B cell (primary cell): ENCODE measurements at regions not wholly inside any gene's neighbourhood (a gene's known extent, or its start where the extent isn't known, plus 50 kb on each side); places are given as distances from the start of the nearest gene placed in this dataset.

ENCODE experiments used
- ATAC-seq: fragments of 200-7000 bp; cut with Tn5 transposase; one replicate; pipeline ENCODE4 v1.10.0; 2021; ENCODE audit warnings: low read depth, mild to moderate bottlenecking, moderate number of reproducible peaks, moderate library complexity
- CTCF ChIA-PET: fragments of 350-600 bp; sonication (Branson Sonifier 250); formaldehyde crosslinking; loops from one replicate; lab custom pipeline; 2021; ENCODE audit warnings: antibody characterized with exemption, inconsistent platforms; lab: Charles Lee
- POLR2A ChIA-PET: fragments of 350-600 bp; sonication (Branson Sonifier 250); formaldehyde crosslinking; loops from one replicate; lab custom pipeline; 2021; ENCODE audit warnings: antibody characterized with exemption; lab: Charles Lee
- DNase-seq: peaks from one replicate; pipeline ENCODE4 v3.0.0; 2013
- H2AFZ ChIP-seq: 2 replicates; pipeline ENCODE4 v1.6.1; 2012; ENCODE audit warnings: mild to moderate bottlenecking, low read depth, low read length; ENCODE audit not compliant: insufficient read depth, poor library complexity, severe bottlenecking
- H3K27ac ChIP-seq, 2 donors: 1 replicate in 1 of 2; 2 replicates in 1 of 2; pipeline ENCODE4 v1.5.1; 2012 to 2013; ENCODE audit warnings: low read length in 2 of 2, mild to moderate bottlenecking in 2 of 2, moderate library complexity in 1 of 2
- H3K27me3 ChIP-seq, 4 experiments: fragments of 200-600 bp in 1 of 4; sonication (generic) in 1 of 4; replicated peaks in 1 of 4; 1 replicate in 2 of 4; 2 replicates in 2 of 4; pipeline versions ENCODE4 v1.6.1 to v1.7.0; 2013 to 2016; ENCODE audit warnings: low read length in 3 of 4, mild to moderate bottlenecking in 2 of 4, mixed read lengths in 1 of 4, moderate library complexity in 1 of 4; ENCODE audit not compliant: insufficient read depth in 4 of 4, control insufficient read depth in 3 of 4; ENCODE audit errors: control extremely low read depth in 1 of 4
- H3K36me3 ChIP-seq, 2 experiments: replicated peaks in 1 of 2; 1 replicate in 1 of 2; 2 replicates in 1 of 2; pipeline versions ENCODE4 v1.6.1 to v1.7.1; 2013; ENCODE audit warnings: low read length in 1 of 2; ENCODE audit not compliant: insufficient read depth in 2 of 2, control insufficient read depth in 1 of 2; ENCODE audit errors: control extremely low read depth in 1 of 2, extremely low read depth in 1 of 2
- H3K4me1 ChIP-seq, 2 donors: fragments of 200-600 bp in 1 of 2; sonication (generic) in 1 of 2; 1 replicate in 1 of 2; 2 replicates in 1 of 2; pipeline versions ENCODE4 v1.5.1 to v1.6.1; 2013 to 2017; ENCODE audit warnings: low read length in 2 of 2; ENCODE audit not compliant: control insufficient read depth in 2 of 2, insufficient read depth in 2 of 2
- H3K4me2 ChIP-seq: replicated peaks from 2 replicates; pipeline ENCODE3; 2012; ENCODE audit warnings: mild to moderate bottlenecking, low read depth, low read length; ENCODE audit not compliant: poor library complexity, severe bottlenecking
- H3K4me3 ChIP-seq, 5 experiments: fragments of 200-600 bp in 1 of 5; sonication (generic) in 1 of 5; 1 replicate in 3 of 5; 2 replicates in 2 of 5; pipeline versions ENCODE4 v1.5.1 to v1.7.0; 2011 to 2016; ENCODE audit warnings: low read length in 4 of 5, mild to moderate bottlenecking in 4 of 5, low read depth in 2 of 5, control low read depth in 1 of 5, moderate library complexity in 1 of 5; ENCODE audit not compliant: insufficient read depth in 1 of 5; ENCODE audit errors: control extremely low read depth in 1 of 5, extremely low read depth in 1 of 5
- H3K79me2 ChIP-seq: fragments of 200-600 bp; sonication (generic); one replicate; pipeline ENCODE4 v1.6.0; 2016; ENCODE audit warnings: low read length; ENCODE audit not compliant: control insufficient read depth, insufficient read depth
- H3K9ac ChIP-seq: fragments of 200-600 bp; sonication (generic); 2 replicates; pipeline ENCODE4 v1.6.1; 2017; ENCODE audit warnings: mild to moderate bottlenecking, low read length, moderate library complexity
- H3K9me3 ChIP-seq, 3 donors: one replicate each; pipeline versions ENCODE4 v1.6.1 to v1.7.1; 2013; ENCODE audit warnings: low read length in 2 of 3; ENCODE audit not compliant: control insufficient read depth in 2 of 3, insufficient read depth in 1 of 3; ENCODE audit errors: control extremely low read depth in 1 of 3
- H4K20me1 ChIP-seq: 2 replicates; pipeline ENCODE4 v1.6.0; 2012; ENCODE audit warnings: mild to moderate bottlenecking, low read length; ENCODE audit not compliant: insufficient read depth, control insufficient read depth, poor library complexity, severe bottlenecking
- H3K27ac Mint-ChIP-seq: one replicate; pipeline ENCODE4 v1.8.0; 2021; ENCODE audit warnings: mixed read lengths
- H3K27me3 Mint-ChIP-seq: one replicate; pipeline ENCODE4 v1.8.0; 2021; ENCODE audit warnings: mixed read lengths
- H3K4me1 Mint-ChIP-seq: one replicate; pipeline ENCODE4 v1.8.0; 2021; ENCODE audit warnings: mixed read lengths
- H3K4me3 Mint-ChIP-seq: one replicate; pipeline ENCODE4 v1.8.0; 2021; ENCODE audit warnings: mixed read lengths
- H3K9me3 Mint-ChIP-seq: one replicate; pipeline ENCODE4 v1.8.0; 2022; ENCODE audit warnings: mixed read lengths; ENCODE audit not compliant: insufficient read depth
- EZH2 ChIP-seq: IDR thresholded peaks from 2 replicates; pipeline ENCODE4 v1.6.1; 2012; ENCODE audit warnings: borderline replicate concordance, low read depth, mild to moderate bottlenecking, moderate library complexity, low read length; ENCODE audit not compliant: insufficient read depth, poor library complexity, severe bottlenecking
- WGBS: methylation state at CpG from one replicate; pipeline ENCODE4 v1.1.5; 2013; ENCODE audit warnings: missing lambda C conversion rate; ENCODE audit not compliant: insufficient coverage; 5-methylcytosine and 5-hydroxymethylcytosine counted together
- intact Hi-C: fragments of 100-400 bp; cut with micrococcal nuclease; formaldehyde crosslinking; loops from one replicate; pipeline ENCODE4 v1.10.0; 2022
- TF ChIP-seq, protein P1 (sequence below): fragments of 200-600 bp; IDR thresholded peaks from one replicate; pipeline ENCODE4 v1.8.0; 2022; ENCODE audit warnings: antibody characterized with exemption, mild to moderate bottlenecking

DNA sequence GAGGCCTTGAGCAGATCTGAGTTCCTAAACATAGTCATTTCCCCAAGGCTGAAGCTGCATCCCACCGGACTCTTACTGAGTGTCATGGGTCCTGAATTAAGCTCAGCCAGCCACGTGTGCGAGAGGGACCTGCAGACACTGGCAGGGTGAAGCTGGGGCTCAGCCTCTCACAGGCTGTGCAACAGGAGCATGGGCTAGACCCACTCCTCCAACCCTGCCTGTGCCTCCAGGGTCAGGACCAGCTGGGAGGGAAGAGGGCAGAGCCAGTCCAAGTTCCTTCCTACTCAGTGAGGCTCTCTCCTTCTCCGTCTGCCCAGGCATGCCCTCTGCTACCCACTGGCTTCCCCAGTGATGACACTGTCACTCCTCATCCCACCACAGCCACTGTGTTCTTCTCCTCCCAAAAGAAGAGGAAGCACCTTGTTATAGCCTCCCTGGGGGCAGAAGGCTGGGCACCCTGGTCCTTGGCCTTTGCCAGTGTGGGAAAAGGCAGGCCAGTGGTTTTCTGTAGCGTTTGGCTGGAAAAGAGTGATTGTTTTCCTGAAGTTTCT is 78.9 kb downstream of the KCNF1 start:
- Histone ChIP-seq H3K4me2 (no peak overlapping the region), H3K79me2 (no peaks in the 10 kb centered on the region), H3K27me3 (no peaks in the 10 kb centered on the region), H3K4me3 (no peak overlapping the region), H3K9ac (no peak overlapping the region), H2AFZ (no peak overlapping the region), H4K20me1 (no peaks in the 10 kb centered on the region), H3K27ac (no peak overlapping the region), H3K36me3 (no peaks in the 10 kb centered on the region), H3K4me1 (no peaks in the 10 kb centered on the region), H3K9me3 (no peaks in the 10 kb centered on the region)
- 76% methylated on average over 5 of the region's 5 CpGs for WGBS
- Mint-ChIP-seq H3K27ac (no peak overlapping the region), H3K9me3 (peaks cover 1% of the 10 kb centered on the region), H3K4me3 (no peak overlapping the region), H3K27me3 (peaks cover 7% of the 10 kb centered on the region), H3K4me1 (no peaks in the 10 kb centered on the region)
- ATAC-seq (no peak), DNase-seq (no peak)
- CTCF ChIA-PET = no interaction called here
- POLR2A ChIA-PET = no interaction called here
- intact Hi-C loops = no loop called here
- TF ChIP-seq, protein P1, sequence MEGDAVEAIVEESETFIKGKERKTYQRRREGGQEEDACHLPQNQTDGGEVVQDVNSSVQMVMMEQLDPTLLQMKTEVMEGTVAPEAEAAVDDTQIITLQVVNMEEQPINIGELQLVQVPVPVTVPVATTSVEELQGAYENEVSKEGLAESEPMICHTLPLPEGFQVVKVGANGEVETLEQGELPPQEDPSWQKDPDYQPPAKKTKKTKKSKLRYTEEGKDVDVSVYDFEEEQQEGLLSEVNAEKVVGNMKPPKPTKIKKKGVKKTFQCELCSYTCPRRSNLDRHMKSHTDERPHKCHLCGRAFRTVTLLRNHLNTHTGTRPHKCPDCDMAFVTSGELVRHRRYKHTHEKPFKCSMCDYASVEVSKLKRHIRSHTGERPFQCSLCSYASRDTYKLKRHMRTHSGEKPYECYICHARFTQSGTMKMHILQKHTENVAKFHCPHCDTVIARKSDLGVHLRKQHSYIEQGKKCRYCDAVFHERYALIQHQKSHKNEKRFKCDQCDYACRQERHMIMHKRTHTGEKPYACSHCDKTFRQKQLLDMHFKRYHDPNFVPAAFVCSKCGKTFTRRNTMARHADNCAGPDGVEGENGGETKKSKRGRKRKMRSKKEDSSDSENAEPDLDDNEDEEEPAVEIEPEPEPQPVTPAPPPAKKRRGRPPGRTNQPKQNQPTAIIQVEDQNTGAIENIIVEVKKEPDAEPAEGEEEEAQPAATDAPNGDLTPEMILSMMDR = no peak
- TF ChIP-seq EZH2 = no peak

DNA sequence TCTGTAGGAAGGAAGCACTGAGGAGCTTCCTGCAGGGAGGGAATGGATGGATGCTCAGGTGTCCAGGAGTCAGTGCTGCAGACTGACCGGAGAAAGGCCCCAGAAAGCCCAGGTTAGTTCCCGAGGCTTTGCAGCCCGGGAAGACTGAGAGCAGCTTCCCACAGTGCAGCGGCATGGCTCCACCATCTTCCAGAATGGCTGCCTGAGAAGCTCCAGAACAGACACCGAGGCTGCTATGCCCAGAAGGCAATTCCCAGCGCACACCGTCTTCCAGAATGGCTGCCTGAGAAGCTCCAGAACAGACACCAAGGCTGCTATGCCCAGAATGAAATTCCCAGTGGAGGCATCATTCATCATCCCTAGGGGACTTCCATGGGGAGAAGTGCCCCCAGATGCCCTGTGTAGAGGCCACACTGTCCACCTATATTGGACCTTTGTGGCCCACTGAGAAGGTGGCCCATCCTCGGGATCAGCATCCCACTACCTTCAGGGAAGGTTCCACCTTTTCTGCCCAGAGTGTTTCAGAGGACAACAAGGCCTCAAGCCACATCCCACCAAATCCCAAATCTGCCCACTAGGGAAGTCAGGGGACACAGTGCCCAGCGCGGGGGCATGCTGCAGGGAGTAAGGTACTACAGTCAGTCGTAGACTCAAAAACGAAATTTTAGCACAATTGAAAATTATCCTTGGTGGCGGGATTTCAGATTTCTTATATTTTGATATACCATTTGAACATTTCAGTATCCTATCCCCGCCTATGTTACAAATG is 80.5 kb downstream of the KCNF1 start:
- H3K9ac ChIP-seq = no peak overlapping the region
- H3K36me3 ChIP-seq = no peaks in the 10 kb centered on the region
- intact Hi-C loops = no loop called here
- ATAC-seq = no peak
- no peak overlapping the region for H3K27ac Mint-ChIP-seq
- no peak overlapping the region for H3K4me3 ChIP-seq
- H4K20me1 ChIP-seq = no peaks in the 10 kb centered on the region
- H3K27ac ChIP-seq = no peak overlapping the region
- CTCF ChIA-PET = no interaction called here
- no peak for DNase-seq
- no peaks in the 10 kb centered on the region for H3K4me1 ChIP-seq
- no peak overlapping the region for H2AFZ ChIP-seq
- peaks cover 7% of the 10 kb centered on the region for H3K27me3 Mint-ChIP-seq
- H3K9me3 ChIP-seq = no peaks in the 10 kb centered on the region
- POLR2A ChIA-PET = no interaction called here
- peaks cover 1% of the 10 kb centered on the region for H3K9me3 Mint-ChIP-seq
- H3K27me3 ChIP-seq = no peaks in the 10 kb centered on the region
- TF ChIP-seq, protein P1 = no peak
- TF ChIP-seq EZH2 = no peak
- 87% methylated on average over 11 of the region's 14 CpGs for WGBS
- H3K4me2 ChIP-seq = no peak overlapping the region
- H3K79me2 ChIP-seq = no peaks in the 10 kb centered on the region
- H3K4me1 Mint-ChIP-seq = no peaks in the 10 kb centered on the region
- no peak overlapping the region for H3K4me3 Mint-ChIP-seq
